ENCODE measurements at regions not wholly inside any gene's neighbourhood (a gene's known extent, or its start where the extent isn't known, plus 50 kb on each side); places are given as distances from the start of the nearest gene placed in this dataset.
A peak's percentile ranks its signal among the peaks of the same experiment; 100 is the strongest.

DNA sequence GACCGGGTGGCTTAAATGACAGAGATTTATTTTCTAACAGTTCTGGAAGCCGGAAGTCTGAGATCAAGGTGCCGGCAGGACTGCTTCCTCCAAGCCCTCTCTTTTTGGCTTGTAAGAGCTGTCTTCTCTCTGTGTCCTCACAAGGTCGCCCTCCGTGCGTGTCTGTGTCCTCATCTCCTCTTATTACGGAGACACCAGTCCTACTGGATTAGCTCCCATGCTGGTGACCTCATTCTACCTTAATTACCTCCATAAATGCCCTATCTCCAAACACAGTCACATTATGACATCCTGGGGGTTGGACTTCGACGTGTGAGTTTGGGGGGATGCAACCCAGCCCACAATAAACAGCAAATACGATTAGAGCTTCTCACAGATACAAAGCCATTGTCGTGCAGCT lies 161.5 kb downstream of the FOXL1 start:
- Histone ChIP-seq H3K36me3 (ENCODE audit: insufficient read depth, low read length) (no peaks in the 10 kb centered on the region), H3K4me1 (ENCODE audit: insufficient read depth, low read length) (peaks cover 4% of the 10 kb centered on the region), H3K27me3 (ENCODE audit: insufficient read depth, low read length, poor library complexity, severe bottlenecking) (peaks cover 6% of the 10 kb centered on the region), H3K9me3 (ENCODE audit: low read length) (no peaks in the 10 kb centered on the region), H3K4me3 (ENCODE audit: low read length) (no peak overlapping the region), H3K27ac (ENCODE audit: low read depth, low read length) (no peak overlapping the region)
- Mint-ChIP-seq H3K27me3 (peaks cover 22 to 31% of the 10 kb centered on the region in 2 donors), H3K4me1 (peaks cover 7 to 16% (median 12%) of the 10 kb centered on the region in 3 donors), H3K27ac (peak overlapping the region in 1 of 8 donors; percentile 4), H3K9me3 (no peaks in the 10 kb centered on the region), H3K4me3 (no peak overlapping the region), H3K36me3 (peaks cover 0 to 3% (median 0%) of the 10 kb centered on the region in 3 donors)
- CTCF ChIA-PET = no interaction called here
- no peak for DNase-seq
- POLR2A ChIA-PET = no interaction called here

- ChIA-PET POLR2A (no interaction called here), CTCF (no interaction called here)
- H3K27ac ChIP-seq (ENCODE audit: low read depth, low read length) = no peak overlapping the region
- H3K9me3 ChIP-seq (ENCODE audit: low read length) = no peaks in the 10 kb centered on the region
- DNase-seq = no peak
- peaks cover 20 to 30% of the 10 kb centered on the region in 2 donors for H3K27me3 Mint-ChIP-seq
- peaks cover 4% of the 10 kb centered on the region for H3K4me1 ChIP-seq (ENCODE audit: insufficient read depth, low read length)
- H3K4me1 Mint-ChIP-seq = peaks cover 7 to 16% (median 12%) of the 10 kb centered on the region in 3 donors
- H3K36me3 Mint-ChIP-seq = peaks cover 0 to 3% (median 0%) of the 10 kb centered on the region in 3 donors
- peak overlapping the region in 1 of 8 donors; percentile 4 for H3K27ac Mint-ChIP-seq
- peaks cover 6% of the 10 kb centered on the region for H3K27me3 ChIP-seq (ENCODE audit: insufficient read depth, low read length, poor library complexity, severe bottlenecking)
- H3K4me3 ChIP-seq (ENCODE audit: low read length) = no peak overlapping the region
- no peaks in the 10 kb centered on the region for H3K9me3 Mint-ChIP-seq
- no peak overlapping the region for H3K4me3 Mint-ChIP-seq
- no peaks in the 10 kb centered on the region for H3K36me3 ChIP-seq (ENCODE audit: insufficient read depth, low read length)
Measured at GRCh38 chr16:86740298-86740697, 161.9 kb downstream of the FOXL1 start.

- H3K27ac Mint-ChIP-seq = no peak overlapping the region
- no peaks in the 10 kb centered on the region for H3K36me3 ChIP-seq (ENCODE audit: insufficient read depth, low read length)
- peaks cover 4% of the 10 kb centered on the region for H3K4me1 ChIP-seq (ENCODE audit: insufficient read depth, low read length)
- H3K27me3 ChIP-seq (ENCODE audit: insufficient read depth, low read length, poor library complexity, severe bottlenecking) = peaks cover 6% of the 10 kb centered on the region
- no peaks in the 10 kb centered on the region for H3K9me3 Mint-ChIP-seq
- no peak overlapping the region for H3K4me3 ChIP-seq (ENCODE audit: low read length)
- DNase-seq = no peak
- peaks cover 22 to 30% of the 10 kb centered on the region in 2 donors for H3K27me3 Mint-ChIP-seq
- H3K27ac ChIP-seq (ENCODE audit: low read depth, low read length) = no peak overlapping the region
- no peaks in the 10 kb centered on the region for H3K9me3 ChIP-seq (ENCODE audit: low read length)
- peaks cover 0 to 3% (median 0%) of the 10 kb centered on the region in 3 donors for H3K36me3 Mint-ChIP-seq
- ChIA-PET CTCF (no interaction called here), POLR2A (no interaction called here)
- peaks cover 7 to 16% (median 12%) of the 10 kb centered on the region in 3 donors for H3K4me1 Mint-ChIP-seq
- peak overlapping the region in 6 of 7 donors; percentile 9 to 77 (median 66) for H3K4me3 Mint-ChIP-seq
Measured at GRCh38 chr16:86740906-86741799, 162.8 kb downstream of the FOXL1 start.

GRCh38 chr16:86747761-86748160 lies 169.4 kb downstream of the FOXL1 start:
- Histone ChIP-seq H3K36me3 (ENCODE audit: insufficient read depth, low read length) (no peaks in the 10 kb centered on the region), H3K27ac (ENCODE audit: low read depth, low read length) (no peak overlapping the region), H3K4me3 (ENCODE audit: low read length) (no peak overlapping the region), H3K27me3 (ENCODE audit: insufficient read depth, low read length, poor library complexity, severe bottlenecking) (no peaks in the 10 kb centered on the region), H3K4me1 (ENCODE audit: insufficient read depth, low read length) (no peaks in the 10 kb centered on the region), H3K9me3 (ENCODE audit: low read length) (no peaks in the 10 kb centered on the region)
- Mint-ChIP-seq H3K27me3 (peaks cover 0 to 5% of the 10 kb centered on the region in 2 donors), H3K9me3 (no peaks in the 10 kb centered on the region), H3K27ac (no peak overlapping the region), H3K36me3 (no peaks in the 10 kb centered on the region), H3K4me3 (no peak overlapping the region), H3K4me1 (no peaks in the 10 kb centered on the region)
- DNase-seq = no peak
- POLR2A ChIA-PET = no interaction called here
- CTCF ChIA-PET = no interaction called here

DNA sequence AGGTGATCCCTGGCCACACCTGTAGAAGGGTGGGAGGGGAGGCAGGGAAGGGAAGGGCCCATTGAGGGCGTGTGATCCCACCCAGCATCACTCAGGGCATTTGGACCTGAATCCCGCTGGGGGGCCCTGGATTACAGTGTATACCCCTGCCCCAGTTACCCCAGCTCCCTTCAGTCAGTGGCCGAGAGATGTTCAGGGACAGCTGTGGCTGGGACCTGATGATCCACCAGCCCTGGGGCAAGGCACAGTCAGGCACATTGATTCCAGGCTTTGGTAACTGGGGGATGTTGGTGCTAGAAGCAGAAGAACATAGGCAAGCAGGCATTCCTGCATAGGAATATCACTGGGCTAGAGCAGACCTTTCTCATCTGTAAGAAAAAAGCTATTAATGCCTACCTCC lies 170.3 kb downstream of the FOXL1 start:
- POLR2A ChIA-PET = no interaction called here
- no peak for DNase-seq
- H3K4me3 Mint-ChIP-seq = no peak overlapping the region
- peaks cover 0 to 4% of the 10 kb centered on the region in 2 donors for H3K27me3 Mint-ChIP-seq
- Histone ChIP-seq H3K27ac (ENCODE audit: low read depth, low read length) (no peak overlapping the region), H3K27me3 (ENCODE audit: insufficient read depth, low read length, poor library complexity, severe bottlenecking) (no peaks in the 10 kb centered on the region), H3K9me3 (ENCODE audit: low read length) (no peaks in the 10 kb centered on the region), H3K4me1 (ENCODE audit: insufficient read depth, low read length) (no peaks in the 10 kb centered on the region), H3K36me3 (ENCODE audit: insufficient read depth, low read length) (no peaks in the 10 kb centered on the region), H3K4me3 (ENCODE audit: low read length) (no peak overlapping the region)
- H3K9me3 Mint-ChIP-seq = no peaks in the 10 kb centered on the region
- no peaks in the 10 kb centered on the region for H3K4me1 Mint-ChIP-seq
- CTCF ChIA-PET = no interaction called here
- H3K36me3 Mint-ChIP-seq = no peaks in the 10 kb centered on the region
- H3K27ac Mint-ChIP-seq = no peak overlapping the region

DNA sequence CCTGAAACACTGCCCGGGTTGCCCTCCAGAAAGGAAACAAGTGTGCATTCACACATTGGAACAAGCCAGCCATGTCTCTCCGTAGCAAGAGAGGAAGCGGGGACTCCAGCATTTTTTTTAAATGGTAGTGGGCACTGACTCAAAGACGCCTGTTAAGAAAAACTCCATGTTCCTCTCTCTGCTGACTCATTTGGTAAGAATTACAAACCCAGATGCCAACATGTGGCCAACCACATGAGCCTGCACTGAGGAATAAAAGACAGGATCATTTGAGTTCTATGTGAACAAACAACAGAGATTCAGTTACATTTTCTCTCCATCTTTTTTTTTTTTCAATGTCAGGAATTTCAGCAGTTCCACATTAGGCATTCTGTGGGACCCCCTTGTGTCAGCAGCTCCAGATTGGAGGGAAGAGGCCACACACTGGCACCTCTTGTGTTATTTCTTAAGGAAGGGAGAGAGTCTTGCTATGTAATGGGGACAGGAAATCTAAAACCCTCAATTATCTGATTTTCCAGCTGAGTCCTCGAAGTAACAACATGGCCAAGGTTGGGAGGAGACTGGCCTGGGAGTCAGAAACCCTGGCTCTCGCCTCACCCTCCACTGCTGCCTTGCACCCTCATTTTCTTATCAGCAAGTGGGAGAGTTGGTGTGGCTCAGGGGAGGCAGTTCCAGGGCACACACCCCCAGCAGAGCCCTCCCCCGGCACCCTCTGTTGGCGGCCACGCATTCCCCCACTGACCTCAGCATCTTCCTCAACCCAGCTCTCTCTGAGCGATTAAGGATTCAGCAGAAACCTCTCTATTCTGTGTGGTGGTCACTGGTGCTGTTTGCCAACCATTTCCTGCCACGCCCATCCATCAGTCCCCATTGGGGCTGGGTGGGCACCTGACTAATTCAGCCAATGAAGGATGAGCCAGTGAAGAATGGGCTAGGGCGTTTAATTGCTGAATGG lies 173.0 kb downstream of the FOXL1 start:
- ChIA-PET CTCF (interaction anchor here (1.7 kb wide), 1 partner anchor 9 kb away, joined by 6 read pairs; no protein-coding TSS in a partner anchor), POLR2A (no interaction called here)
- no peaks in the 10 kb centered on the region for H3K27me3 ChIP-seq (ENCODE audit: insufficient read depth, low read length, poor library complexity, severe bottlenecking)
- no peaks in the 10 kb centered on the region for H3K9me3 Mint-ChIP-seq
- H3K4me3 Mint-ChIP-seq = no peak overlapping the region
- H3K36me3 Mint-ChIP-seq = no peaks in the 10 kb centered on the region
- no peaks in the 10 kb centered on the region for H3K4me1 Mint-ChIP-seq
- H3K4me3 ChIP-seq (ENCODE audit: low read length) = no peak overlapping the region
- H3K27me3 Mint-ChIP-seq = no peaks in the 10 kb centered on the region
- no peak for DNase-seq
- no peaks in the 10 kb centered on the region for H3K36me3 ChIP-seq (ENCODE audit: insufficient read depth, low read length)
- no peak overlapping the region for H3K27ac ChIP-seq (ENCODE audit: low read depth, low read length)
- no peaks in the 10 kb centered on the region for H3K4me1 ChIP-seq (ENCODE audit: insufficient read depth, low read length)
- no peak overlapping the region for H3K27ac Mint-ChIP-seq
- H3K9me3 ChIP-seq (ENCODE audit: low read length) = no peaks in the 10 kb centered on the region

DNA sequence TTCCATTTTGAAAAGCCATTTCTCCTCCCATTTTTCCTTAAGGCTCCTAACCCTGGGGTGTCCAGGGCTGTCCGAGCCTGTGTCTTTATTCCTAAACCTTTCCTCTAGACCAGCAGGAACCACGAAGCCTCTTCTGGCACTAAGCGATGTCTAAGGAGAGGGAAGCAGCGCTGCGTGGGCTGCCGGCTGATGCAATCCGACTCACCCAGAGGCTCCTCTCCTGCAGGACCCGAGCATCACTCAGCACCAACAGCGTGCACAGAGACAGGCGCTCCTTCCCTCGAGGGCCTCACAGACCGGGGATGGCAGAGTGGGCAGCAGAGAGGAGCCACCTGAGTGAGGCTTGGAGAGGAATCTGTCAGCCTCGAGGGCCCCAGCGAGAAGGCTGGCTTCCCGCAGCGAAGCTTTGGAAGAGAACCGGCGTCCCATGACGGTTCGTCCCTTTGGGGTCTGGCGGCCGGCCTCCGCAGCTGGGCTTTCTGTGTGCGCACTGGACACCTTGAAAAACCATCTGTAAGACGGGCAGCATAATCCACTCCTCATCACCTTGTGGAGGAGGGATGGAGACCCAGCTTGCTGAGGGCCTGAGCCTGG lies 174.3 kb downstream of the FOXL1 start:
- H3K27me3 Mint-ChIP-seq = peaks cover 4% of the 10 kb centered on the region in 2 donors
- H3K27ac ChIP-seq (ENCODE audit: low read depth, low read length) = no peak overlapping the region
- no peaks in the 10 kb centered on the region for H3K4me1 Mint-ChIP-seq
- no peak overlapping the region for H3K27ac Mint-ChIP-seq
- H3K4me3 Mint-ChIP-seq = no peak overlapping the region
- CTCF ChIA-PET = no interaction called here
- no peaks in the 10 kb centered on the region for H3K9me3 ChIP-seq (ENCODE audit: low read length)
- H3K4me3 ChIP-seq (ENCODE audit: low read length) = no peak overlapping the region
- H3K36me3 ChIP-seq (ENCODE audit: insufficient read depth, low read length) = no peaks in the 10 kb centered on the region
- POLR2A ChIA-PET = no interaction called here
- no peaks in the 10 kb centered on the region for H3K9me3 Mint-ChIP-seq
- no peak for DNase-seq
- no peaks in the 10 kb centered on the region for H3K4me1 ChIP-seq (ENCODE audit: insufficient read depth, low read length)
- H3K36me3 Mint-ChIP-seq = no peaks in the 10 kb centered on the region
- no peaks in the 10 kb centered on the region for H3K27me3 ChIP-seq (ENCODE audit: insufficient read depth, low read length, poor library complexity, severe bottlenecking)

DNA sequence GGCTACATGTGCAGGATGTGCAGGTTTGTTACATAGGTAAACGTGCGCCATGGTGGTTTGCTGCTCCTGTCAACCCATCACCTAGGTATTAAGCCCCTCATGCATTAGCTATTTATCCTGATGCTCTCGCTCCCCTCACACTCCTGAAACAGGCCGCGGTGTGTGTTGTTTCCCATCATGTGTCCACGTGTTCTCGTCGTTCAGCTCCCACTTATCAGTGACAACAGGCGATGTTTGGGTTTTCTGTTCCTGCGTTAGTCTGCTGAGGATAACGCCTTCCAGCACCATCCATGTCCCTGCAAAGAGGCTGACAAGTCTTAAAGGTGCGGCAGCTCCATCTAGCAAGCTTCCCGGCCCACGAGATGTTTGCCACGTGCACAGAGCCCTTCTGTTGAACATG lies 175.1 kb downstream of the FOXL1 start:
- CTCF ChIA-PET = no interaction called here
- H3K4me3 Mint-ChIP-seq = no peak overlapping the region
- Histone ChIP-seq H3K4me1 (ENCODE audit: insufficient read depth, low read length) (no peaks in the 10 kb centered on the region), H3K27ac (ENCODE audit: low read depth, low read length) (no peak overlapping the region), H3K27me3 (ENCODE audit: insufficient read depth, low read length, poor library complexity, severe bottlenecking) (no peaks in the 10 kb centered on the region), H3K4me3 (ENCODE audit: low read length) (no peak overlapping the region), H3K36me3 (ENCODE audit: insufficient read depth, low read length) (no peaks in the 10 kb centered on the region), H3K9me3 (ENCODE audit: low read length) (no peaks in the 10 kb centered on the region)
- H3K9me3 Mint-ChIP-seq = no peaks in the 10 kb centered on the region
- H3K4me1 Mint-ChIP-seq = no peaks in the 10 kb centered on the region
- DNase-seq = no peak
- POLR2A ChIA-PET = no interaction called here
- H3K27ac Mint-ChIP-seq = no peak overlapping the region
- no peaks in the 10 kb centered on the region for H3K36me3 Mint-ChIP-seq
- H3K27me3 Mint-ChIP-seq = peaks cover 4 to 6% of the 10 kb centered on the region in 2 donors
